VCaP (cell line): ENCODE measurements at regions not wholly inside any gene's neighbourhood (a gene's known extent, or its start where the extent isn't known, plus 50 kb on each side); places are given as distances from the start of the nearest gene placed in this dataset.
A peak's percentile ranks its signal among the peaks of the same experiment; 100 is the strongest.

ENCODE experiments used
- H3K27ac ChIP-seq: fragments of 450-650 bp; 2 replicates; pipeline ENCODE4 v1.5.1; 2017
- TF ChIP-seq, protein P1 (sequence below): fragments of 450-650 bp; conservative IDR thresholded peaks from 2 replicates; pipeline ENCODE4 v1.5.1; 2017; ENCODE audit warnings: mild to moderate bottlenecking, moderate library complexity

DNA sequence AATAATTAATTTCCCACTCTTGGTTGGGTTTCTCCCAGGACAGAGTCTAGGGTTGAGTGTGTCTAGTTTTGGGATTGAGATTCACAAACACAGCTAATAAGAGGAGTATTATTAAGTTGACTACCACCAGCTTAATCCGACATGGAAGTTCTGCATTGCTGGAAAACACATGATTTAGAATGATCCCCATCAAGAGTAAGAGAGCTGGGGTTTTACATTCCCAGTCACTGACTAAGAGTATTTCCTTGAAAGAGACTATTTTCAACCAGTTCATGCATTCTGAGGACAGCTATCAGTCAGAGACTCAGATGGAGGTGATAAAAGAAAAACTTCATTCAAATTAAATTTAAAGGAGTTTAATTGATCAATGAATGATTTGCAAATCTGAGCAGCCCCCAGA lies 334.6 kb upstream of the LRATD1 start:
- TF ChIP-seq, protein P1, sequence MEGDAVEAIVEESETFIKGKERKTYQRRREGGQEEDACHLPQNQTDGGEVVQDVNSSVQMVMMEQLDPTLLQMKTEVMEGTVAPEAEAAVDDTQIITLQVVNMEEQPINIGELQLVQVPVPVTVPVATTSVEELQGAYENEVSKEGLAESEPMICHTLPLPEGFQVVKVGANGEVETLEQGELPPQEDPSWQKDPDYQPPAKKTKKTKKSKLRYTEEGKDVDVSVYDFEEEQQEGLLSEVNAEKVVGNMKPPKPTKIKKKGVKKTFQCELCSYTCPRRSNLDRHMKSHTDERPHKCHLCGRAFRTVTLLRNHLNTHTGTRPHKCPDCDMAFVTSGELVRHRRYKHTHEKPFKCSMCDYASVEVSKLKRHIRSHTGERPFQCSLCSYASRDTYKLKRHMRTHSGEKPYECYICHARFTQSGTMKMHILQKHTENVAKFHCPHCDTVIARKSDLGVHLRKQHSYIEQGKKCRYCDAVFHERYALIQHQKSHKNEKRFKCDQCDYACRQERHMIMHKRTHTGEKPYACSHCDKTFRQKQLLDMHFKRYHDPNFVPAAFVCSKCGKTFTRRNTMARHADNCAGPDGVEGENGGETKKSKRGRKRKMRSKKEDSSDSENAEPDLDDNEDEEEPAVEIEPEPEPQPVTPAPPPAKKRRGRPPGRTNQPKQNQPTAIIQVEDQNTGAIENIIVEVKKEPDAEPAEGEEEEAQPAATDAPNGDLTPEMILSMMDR, result no peak
- no peak overlapping the region for H3K27ac ChIP-seq

DNA sequence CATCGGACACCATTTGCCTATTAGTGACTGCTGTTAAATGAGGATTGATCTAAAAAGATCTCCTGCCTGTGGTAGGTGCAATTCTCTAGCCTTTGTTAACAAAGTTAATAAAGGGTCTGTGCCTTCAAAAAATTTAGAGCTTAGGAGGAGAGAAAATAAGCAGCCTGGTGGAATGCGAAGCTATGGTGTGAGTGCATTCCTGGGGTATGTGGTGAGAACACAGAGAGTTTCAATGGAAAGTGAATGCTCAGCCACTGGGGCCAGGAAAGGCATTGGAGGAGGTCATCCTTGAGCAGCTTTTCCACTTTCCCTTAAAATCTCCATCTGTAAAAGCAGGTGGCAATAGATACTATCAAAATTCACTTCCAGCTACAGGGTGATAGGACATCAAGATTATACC lies 331.2 kb upstream of the LRATD1 start:
- H3K27ac ChIP-seq, result no peak overlapping the region
- TF ChIP-seq, protein P1, result no peak

DNA sequence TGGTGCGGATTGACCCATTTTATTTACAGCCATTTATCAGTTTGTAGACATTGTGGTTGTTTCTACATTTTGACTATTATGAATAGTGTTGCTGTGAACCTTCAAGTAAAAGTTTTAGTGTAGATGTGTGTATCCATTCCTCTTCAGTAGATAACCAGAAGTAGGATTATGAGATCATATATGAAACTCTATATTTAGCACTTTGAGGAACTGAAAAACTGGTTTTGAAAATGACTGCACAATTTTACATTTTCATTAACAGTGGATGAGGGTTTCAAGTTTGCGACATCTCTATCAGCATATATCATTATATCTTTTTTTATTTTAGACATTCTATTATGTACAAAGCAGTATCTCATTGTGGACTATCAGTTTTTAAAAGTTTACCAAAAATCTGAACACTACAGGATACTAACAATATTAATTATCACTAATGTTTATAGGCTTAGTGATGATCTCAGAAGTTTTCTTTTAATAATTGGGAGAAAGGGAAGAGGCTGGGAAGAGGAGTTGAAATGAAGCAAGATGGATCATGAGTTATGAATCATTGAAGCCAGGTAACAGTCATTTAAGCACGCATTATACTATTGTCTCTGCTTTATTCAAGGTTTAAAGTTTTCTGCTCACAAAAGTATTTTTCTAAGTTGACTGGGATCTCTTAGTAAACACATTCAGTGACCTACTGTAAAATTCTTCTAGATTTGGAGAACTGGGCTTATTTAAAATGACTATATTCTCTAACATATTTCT lies 329.0 kb upstream of the LRATD1 start:
- TF ChIP-seq, protein P1, result no peak
- H3K27ac ChIP-seq, result no peak overlapping the region

DNA sequence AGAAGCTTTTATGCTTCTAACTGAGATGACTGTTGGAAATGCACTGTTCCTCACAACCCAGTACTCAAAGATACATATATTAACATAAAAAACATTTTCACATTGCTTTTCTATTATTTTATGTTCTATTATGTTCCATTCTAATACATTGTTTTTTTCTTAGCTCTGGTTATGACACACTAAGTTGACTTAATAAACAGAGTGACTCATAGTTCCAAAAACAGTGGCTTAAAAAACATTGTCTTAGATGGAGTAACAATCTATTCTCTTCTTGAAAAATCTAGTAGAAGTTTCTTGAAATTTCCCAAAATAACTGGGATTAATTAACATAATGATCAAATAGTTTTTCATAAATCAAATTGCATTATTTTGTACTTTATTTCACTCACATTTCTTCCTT lies 328.2 kb upstream of the LRATD1 start:
- TF ChIP-seq, protein P1, result no peak

DNA sequence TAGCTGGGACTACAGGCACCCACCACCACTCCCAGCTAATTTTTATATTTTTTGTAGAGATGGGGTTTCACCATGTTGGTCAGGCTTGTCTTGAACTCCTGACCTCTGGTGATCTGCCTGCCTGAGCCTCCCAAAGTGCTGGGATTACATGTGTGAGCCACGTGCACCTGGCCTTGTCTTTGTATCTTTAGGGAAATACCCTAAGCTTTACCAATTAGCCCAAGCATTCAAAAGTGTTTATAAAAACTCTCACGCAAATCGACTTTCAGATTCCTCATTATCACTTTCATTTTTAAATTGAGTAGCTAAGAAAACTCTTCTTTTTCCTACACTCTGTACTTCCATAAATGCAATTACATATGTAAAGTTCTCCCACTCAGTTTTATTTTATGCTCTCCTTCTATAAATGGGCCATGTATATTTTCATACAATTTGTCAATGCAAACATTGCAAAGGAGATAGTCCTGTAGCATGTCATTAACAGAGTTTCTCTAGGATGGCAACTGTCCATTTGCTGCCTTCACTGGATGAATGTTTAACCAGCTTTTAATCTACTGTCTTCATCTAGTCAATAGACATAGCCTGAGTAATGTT lies 326.2 kb upstream of the LRATD1 start:
- H3K27ac ChIP-seq, result peak overlapping the region; percentile 61
- TF ChIP-seq, protein P1, result no peak

More for the DNA sequence above, 328.2 kb upstream of the LRATD1 start:
- no peak overlapping the region for H3K27ac ChIP-seq

DNA sequence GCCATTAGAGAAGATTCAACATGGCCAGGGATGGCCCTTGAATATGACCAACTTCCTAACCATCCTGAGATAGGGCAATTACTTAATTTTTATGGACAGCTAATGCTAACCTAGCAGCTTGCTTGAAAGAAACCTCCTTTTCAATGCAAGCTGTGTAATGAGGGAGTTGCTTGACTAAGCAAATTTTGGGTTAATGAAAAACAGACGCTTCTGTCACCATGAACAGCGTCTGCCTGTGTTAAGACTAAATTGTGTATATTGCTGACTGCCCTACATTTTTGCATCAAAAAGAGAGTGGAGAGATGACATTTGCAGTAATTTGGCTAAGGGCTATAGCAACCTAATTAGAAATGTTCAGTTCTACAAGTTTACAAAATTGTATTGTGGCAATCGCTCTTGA lies 319.2 kb upstream of the LRATD1 start:
- TF ChIP-seq, protein P1, result no peak
- H3K27ac ChIP-seq, result no peak overlapping the region

DNA sequence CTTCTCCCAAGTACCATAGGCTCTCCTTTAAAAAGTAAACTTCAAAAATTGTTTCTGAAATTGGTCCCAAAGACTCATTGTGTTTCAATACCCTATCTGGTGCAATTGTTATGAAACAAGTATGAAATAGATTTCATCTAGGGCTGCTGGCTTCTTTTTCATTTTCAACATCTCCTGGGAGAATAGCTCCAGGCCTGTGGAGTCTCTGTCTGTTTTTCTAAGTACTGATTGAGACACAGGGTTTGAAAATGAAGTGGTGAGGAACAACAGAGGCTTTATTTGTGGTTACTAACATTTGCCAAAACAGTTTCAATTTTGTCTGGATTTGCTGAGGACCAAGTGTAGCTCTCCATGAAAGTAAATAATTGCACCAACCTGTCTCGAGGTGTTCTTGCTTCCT lies 315.9 kb upstream of the LRATD1 start:
- TF ChIP-seq, protein P1, result no peak
- H3K27ac ChIP-seq, result no peak overlapping the region
